Smooth muscle cell (in vitro differentiated cells): ENCODE measurements at regions not wholly inside any gene's neighbourhood (a gene's known extent, or its start where the extent isn't known, plus 50 kb on each side); places are given as distances from the start of the nearest gene placed in this dataset.

Experiments
- DNase-seq: peaks from one replicate; lab custom pipeline; 2025; ENCODE audit not compliant: unreplicated experiment; lab: John Stamatoyannopoulos, UW
- H2AFZ ChIP-seq: fragments of 200-600 bp; sonication (generic); 2 replicates; pipeline ENCODE4 v1.6.0; 2016; ENCODE audit warnings: antibody characterized with exemption, low read depth, mild to moderate bottlenecking
- H3F3A ChIP-seq: fragments of 200-600 bp; sonication (generic); 2 replicates; pipeline ENCODE4 v1.6.0; 2017; ENCODE audit warnings: antibody characterized with exemption, low read depth
- H3K27ac ChIP-seq: fragments of 200-600 bp; sonication (generic); 2 replicates; pipeline ENCODE4 v1.5.1; 2016; ENCODE audit warnings: low read depth, mild to moderate bottlenecking
- H3K27me3 ChIP-seq: fragments of 200-600 bp; sonication (generic); 2 replicates; pipeline ENCODE4 v1.6.1; 2016; ENCODE audit warnings: low read depth, mild to moderate bottlenecking
- H3K36me3 ChIP-seq: fragments of 200-600 bp; sonication (generic); 2 replicates; pipeline ENCODE4 v1.5.1; 2016; ENCODE audit warnings: low read depth
- H3K4me1 ChIP-seq: fragments of 200-600 bp; sonication (generic); 2 replicates; pipeline ENCODE4 v1.5.1; 2016; ENCODE audit warnings: low read depth
- H3K4me2 ChIP-seq: fragments of 200-600 bp; sonication (generic); 2 replicates; pipeline ENCODE4 v1.6.0; 2016; ENCODE audit warnings: mild to moderate bottlenecking
- H3K4me3 ChIP-seq: fragments of 200-600 bp; sonication (generic); 2 replicates; pipeline ENCODE4 v1.5.1; 2016; ENCODE audit warnings: mild to moderate bottlenecking
- H3K79me2 ChIP-seq: fragments of 200-600 bp; sonication (generic); 2 replicates; pipeline ENCODE4 v1.6.0; 2016; ENCODE audit warnings: low read depth, mild to moderate bottlenecking
- H3K9ac ChIP-seq: fragments of 200-600 bp; sonication (generic); 2 replicates; pipeline ENCODE4 v1.6.0; 2016; ENCODE audit warnings: low read depth
- H3K9me3 ChIP-seq: fragments of 200-600 bp; sonication (generic); replicated peaks from 2 replicates; pipeline ENCODE4 v1.5.1; 2016; ENCODE audit warnings: low read depth
- H4K20me1 ChIP-seq: fragments of 200-600 bp; sonication (generic); 2 replicates; pipeline ENCODE4 v1.6.0; 2016; ENCODE audit warnings: low read depth
- CTCF ChIP-seq: fragments of 200-600 bp; sonication (generic); IDR thresholded peaks from 2 replicates; pipeline ENCODE4 v1.5.1; 2017; ENCODE audit warnings: borderline replicate concordance, mild to moderate bottlenecking, antibody characterized with exemption; ENCODE audit not compliant: insufficient read depth, poor library complexity, severe bottlenecking
- WGBS: methylation state at CpG from one replicate; pipeline ENCODE4 v1.1.7; 2016; ENCODE audit warnings: low lambda C conversion rate; 5-methylcytosine and 5-hydroxymethylcytosine counted together

- Histone ChIP-seq H2AFZ (no peak overlapping the region), H3K27me3 (no peaks in the 10 kb centered on the region), H3K36me3 (no peaks in the 10 kb centered on the region), H3K9me3 (no peaks in the 10 kb centered on the region), H3K79me2 (no peaks in the 10 kb centered on the region), H3F3A (no peaks in the 10 kb centered on the region), H3K4me3 (no peak overlapping the region), H3K4me1 (peaks cover 5% of the 10 kb centered on the region), H3K9ac (no peak overlapping the region), H4K20me1 (no peaks in the 10 kb centered on the region), H3K27ac (no peak overlapping the region), H3K4me2 (no peak overlapping the region)
- DNase-seq = no peak
- 99% methylated on average over 2 of the region's 2 CpGs for WGBS
- TF ChIP-seq CTCF = no peak
Observed at GRCh38 chr20:4545526-4545925, 140.7 kb upstream of the PRNP start.

- Histone ChIP-seq H3K27ac (no peak overlapping the region), H2AFZ (no peak overlapping the region), H3K9me3 (no peaks in the 10 kb centered on the region), H3K27me3 (no peaks in the 10 kb centered on the region), H4K20me1 (no peaks in the 10 kb centered on the region), H3K36me3 (no peaks in the 10 kb centered on the region), H3K9ac (no peak overlapping the region), H3F3A (no peaks in the 10 kb centered on the region), H3K79me2 (no peaks in the 10 kb centered on the region), H3K4me3 (no peak overlapping the region), H3K4me2 (no peak overlapping the region), H3K4me1 (peaks cover 5% of the 10 kb centered on the region)
- DNase-seq = no peak
- WGBS = 53% methylated on average over 2 of the region's 2 CpGs
- TF ChIP-seq CTCF = no peak
Observed at GRCh38 chr20:4544765-4545164, 141.5 kb upstream of the PRNP start.

- Histone ChIP-seq H3K9ac (no peak overlapping the region), H3K4me1 (peaks cover 5% of the 10 kb centered on the region), H2AFZ (no peak overlapping the region), H4K20me1 (no peaks in the 10 kb centered on the region), H3K79me2 (no peaks in the 10 kb centered on the region), H3F3A (no peaks in the 10 kb centered on the region), H3K27me3 (no peaks in the 10 kb centered on the region), H3K4me2 (no peak overlapping the region), H3K9me3 (no peaks in the 10 kb centered on the region), H3K4me3 (no peak overlapping the region), H3K36me3 (no peaks in the 10 kb centered on the region), H3K27ac (no peak overlapping the region)
- TF ChIP-seq CTCF = no peak
- 82% methylated on average over 4 of the region's 4 CpGs for WGBS
- DNase-seq = no peak
Observed at GRCh38 chr20:4542270-4542669, 144.0 kb upstream of the PRNP start.

GRCh38 chr20:4534315-4534714 is 151.9 kb upstream of the PRNP start:
- DNase-seq = no peak
- H2AFZ ChIP-seq = no peak overlapping the region
- no peak for TF ChIP-seq CTCF
- no peaks in the 10 kb centered on the region for H3F3A ChIP-seq
- no peak overlapping the region for H3K9ac ChIP-seq
- H3K4me3 ChIP-seq = no peak overlapping the region
- WGBS = 86% methylated on average over 3 of the region's 3 CpGs
- no peaks in the 10 kb centered on the region for H3K36me3 ChIP-seq
- peaks cover 6% of the 10 kb centered on the region for H3K27me3 ChIP-seq
- no peak overlapping the region for H3K4me2 ChIP-seq
- no peaks in the 10 kb centered on the region for H3K79me2 ChIP-seq
- no peak overlapping the region for H3K27ac ChIP-seq
- no peaks in the 10 kb centered on the region for H3K9me3 ChIP-seq
- no peaks in the 10 kb centered on the region for H3K4me1 ChIP-seq
- no peaks in the 10 kb centered on the region for H4K20me1 ChIP-seq
